Chondrocyte (in vitro differentiated cells): ENCODE measurements at regions not wholly inside any gene's neighbourhood (a gene's known extent, or its start where the extent isn't known, plus 50 kb on each side); places are given as distances from the start of the nearest gene placed in this dataset.

Experiments used
- DNase-seq: peaks from one replicate; pipeline ENCODE4 v3.0.0; 2021; ENCODE audit warnings: mixed read lengths, low spot score
- H3K27ac Mint-ChIP-seq: one replicate; pipeline ENCODE4 v1.8.0; 2021; ENCODE audit warnings: mild to moderate bottlenecking, moderate library complexity, mixed read lengths; ENCODE audit not compliant: unreplicated experiment
- H3K27me3 Mint-ChIP-seq: 2 replicates; pipeline ENCODE4 v1.8.0; 2021; ENCODE audit warnings: low read depth, mixed read lengths
- H3K36me3 Mint-ChIP-seq: 2 replicates; pipeline ENCODE4 v1.8.0; 2021; ENCODE audit warnings: low read depth, mixed read lengths
- H3K4me1 Mint-ChIP-seq: 2 replicates; pipeline ENCODE4 v1.8.0; 2021; ENCODE audit warnings: low read depth, mild to moderate bottlenecking, mixed read lengths
- H3K4me3 Mint-ChIP-seq: one replicate; pipeline ENCODE4 v1.8.0; 2021; ENCODE audit warnings: mild to moderate bottlenecking, moderate library complexity, mixed read lengths; ENCODE audit not compliant: unreplicated experiment
- H3K9me3 Mint-ChIP-seq: 2 replicates; pipeline ENCODE4 v1.8.0; 2021; ENCODE audit warnings: low read depth, mixed read lengths
- CTCF ChIP-seq: fragments of 200-600 bp; sonication (generic); IDR thresholded peaks from 2 replicates; pipeline ENCODE4 v1.5.0; 2021; ENCODE audit warnings: antibody characterized with exemption, mild to moderate bottlenecking, moderate library complexity

GRCh38 chr2:163157891-163158496 is 319.4 kb upstream of the KCNH7 start:
- Mint-ChIP-seq H3K4me1 (peaks cover 19% of the 10 kb centered on the region), H3K9me3 (no peaks in the 10 kb centered on the region), H3K27me3 (no peaks in the 10 kb centered on the region), H3K36me3 (no peaks in the 10 kb centered on the region), H3K4me3 (no peak overlapping the region), H3K27ac (peak overlapping the region; percentile 75)
- DNase-seq, result no peak
- TF ChIP-seq CTCF, result no peak

GRCh38 chr2:163157411-163157810 is 318.8 kb upstream of the KCNH7 start:
- Mint-ChIP-seq H3K4me1 (peaks cover 19% of the 10 kb centered on the region), H3K36me3 (no peaks in the 10 kb centered on the region), H3K27ac (peak overlapping the region; percentile 75), H3K9me3 (no peaks in the 10 kb centered on the region), H3K4me3 (no peak overlapping the region), H3K27me3 (no peaks in the 10 kb centered on the region)
- TF ChIP-seq CTCF, result no peak
- no peak for DNase-seq

- no peak for DNase-seq
- Mint-ChIP-seq H3K27ac (no peak overlapping the region), H3K27me3 (peaks cover 2% of the 10 kb centered on the region), H3K4me3 (no peak overlapping the region), H3K9me3 (no peaks in the 10 kb centered on the region), H3K4me1 (peaks cover 19% of the 10 kb centered on the region), H3K36me3 (no peaks in the 10 kb centered on the region)
- no peak for TF ChIP-seq CTCF
Measured at GRCh38 chr2:163155925-163156324, 317.4 kb upstream of the KCNH7 start.

GRCh38 chr2:163155279-163155883 is 316.8 kb upstream of the KCNH7 start:
- Mint-ChIP-seq H3K27me3 (peaks cover 3% of the 10 kb centered on the region), H3K27ac (no peak overlapping the region), H3K9me3 (no peaks in the 10 kb centered on the region), H3K4me3 (no peak overlapping the region), H3K4me1 (peaks cover 19% of the 10 kb centered on the region), H3K36me3 (no peaks in the 10 kb centered on the region)
- no peak for DNase-seq
- peak; percentile 90 for TF ChIP-seq CTCF

GRCh38 chr2:163142618-163143017 is 304.1 kb upstream of the KCNH7 start:
- no peak overlapping the region for H3K4me3 Mint-ChIP-seq
- no peak overlapping the region for H3K27ac Mint-ChIP-seq
- no peaks in the 10 kb centered on the region for H3K4me1 Mint-ChIP-seq
- H3K9me3 Mint-ChIP-seq, result peaks cover 14% of the 10 kb centered on the region
- peaks cover 7% of the 10 kb centered on the region for H3K36me3 Mint-ChIP-seq
- DNase-seq, result no peak
- TF ChIP-seq CTCF, result no peak
- H3K27me3 Mint-ChIP-seq, result peaks cover 12% of the 10 kb centered on the region
